GM19240 (cell line): ENCODE measurements at regions not wholly inside any gene's neighbourhood (a gene's known extent, or its start where the extent isn't known, plus 50 kb on each side); places are given as distances from the start of the nearest gene placed in this dataset.

Experiments used
- DNase-seq: peaks from one replicate; pipeline ENCODE4 v3.0.0; 2011; ENCODE audit warnings: low spot score; ENCODE audit not compliant: insufficient read length

GRCh38 chr9:27625751-27626150 is 52.5 kb upstream of the C9orf72 start:
- DNase-seq, result no peak

DNA sequence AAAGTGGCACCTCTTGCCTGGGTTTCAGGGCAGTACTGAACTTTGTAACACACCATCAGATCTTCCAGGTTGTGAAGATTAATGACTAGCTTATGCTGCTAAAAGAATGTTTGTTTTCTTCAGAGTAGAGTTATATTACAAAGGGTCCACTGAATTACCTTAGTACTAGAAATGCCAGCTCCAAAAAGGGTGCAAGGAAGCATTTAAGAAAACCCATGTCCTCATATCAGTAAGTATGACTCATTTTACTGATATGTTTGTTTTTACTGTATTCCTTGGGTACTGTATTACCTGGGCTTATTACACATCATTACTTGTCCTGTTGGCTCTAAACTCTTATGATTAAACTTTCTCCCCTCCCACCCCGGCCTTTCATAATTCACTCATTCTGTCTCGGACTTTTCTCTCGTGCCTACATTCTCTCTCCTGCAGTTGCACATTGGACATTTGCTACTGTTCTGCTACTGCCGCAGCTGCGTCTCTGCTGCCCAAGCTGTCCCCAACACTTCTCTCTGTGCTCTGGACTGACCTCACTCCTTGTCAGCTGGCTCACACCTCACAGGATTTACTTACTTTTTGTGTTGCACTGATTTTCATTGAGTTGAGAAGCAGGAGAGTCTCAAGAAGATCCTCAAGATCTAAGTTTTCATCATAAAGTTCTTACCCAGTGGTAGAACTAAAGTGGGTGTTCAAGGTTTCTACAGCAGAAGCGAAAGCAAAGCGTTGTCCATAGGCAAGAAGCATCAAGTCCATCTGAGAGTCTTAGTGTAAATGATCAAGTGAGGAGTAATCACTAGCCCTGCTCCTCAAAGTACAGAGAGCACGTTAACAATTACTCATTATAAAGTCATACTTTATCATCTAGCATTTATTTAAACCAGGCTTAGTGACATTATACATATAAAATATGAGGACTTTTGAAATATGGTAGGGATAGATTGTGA is 53.2 kb upstream of the C9orf72 start:
- no peak for DNase-seq

DNA sequence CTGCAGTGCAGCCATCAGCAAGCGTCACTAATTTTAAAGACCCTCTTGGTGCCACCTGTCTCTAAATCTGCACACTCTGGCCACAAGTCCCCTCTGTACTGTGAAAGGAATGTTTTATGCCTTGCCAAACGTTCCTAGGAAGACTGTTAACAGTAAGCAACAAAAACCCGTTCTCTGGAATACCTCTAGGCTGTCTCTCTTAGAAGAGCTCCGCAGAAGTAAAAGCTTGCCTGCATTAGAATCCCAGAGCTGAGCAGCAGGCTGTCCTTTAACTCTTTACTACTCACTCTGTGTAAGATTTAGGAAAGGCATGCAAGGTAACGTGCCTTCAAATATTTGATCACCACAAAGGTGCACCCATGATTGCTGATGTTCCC is 53.9 kb upstream of the C9orf72 start:
- no peak for DNase-seq

- no peak for DNase-seq
These were observed 55.0 kb upstream of the C9orf72 start for GRCh38 chr9:27628311-27628710.

- no peak for DNase-seq
These were observed 56.1 kb upstream of the C9orf72 start for GRCh38 chr9:27629425-27629824.

- no peak for DNase-seq
These were observed 59.0 kb upstream of the C9orf72 start for GRCh38 chr9:27632254-27632653.

DNA sequence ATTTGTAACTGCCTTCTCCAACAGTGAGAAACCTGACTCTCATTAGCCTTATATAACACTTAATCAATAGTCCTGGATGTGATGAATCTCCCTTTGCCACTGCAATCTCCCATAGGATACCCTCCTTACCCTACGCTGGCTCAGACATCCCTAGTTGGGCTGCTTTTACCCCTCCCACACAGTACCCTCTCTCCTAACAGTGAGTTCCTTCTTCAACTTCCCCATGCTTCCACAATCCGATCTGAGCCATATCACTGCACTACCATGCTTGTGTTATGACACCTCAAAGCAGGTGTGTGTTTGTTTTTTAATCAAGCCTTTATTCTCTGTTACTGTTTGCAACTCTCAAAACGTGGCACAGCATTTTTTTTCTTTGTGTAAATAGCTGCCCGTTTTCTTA is 60.5 kb upstream of the C9orf72 start:
- no peak for DNase-seq

DNA sequence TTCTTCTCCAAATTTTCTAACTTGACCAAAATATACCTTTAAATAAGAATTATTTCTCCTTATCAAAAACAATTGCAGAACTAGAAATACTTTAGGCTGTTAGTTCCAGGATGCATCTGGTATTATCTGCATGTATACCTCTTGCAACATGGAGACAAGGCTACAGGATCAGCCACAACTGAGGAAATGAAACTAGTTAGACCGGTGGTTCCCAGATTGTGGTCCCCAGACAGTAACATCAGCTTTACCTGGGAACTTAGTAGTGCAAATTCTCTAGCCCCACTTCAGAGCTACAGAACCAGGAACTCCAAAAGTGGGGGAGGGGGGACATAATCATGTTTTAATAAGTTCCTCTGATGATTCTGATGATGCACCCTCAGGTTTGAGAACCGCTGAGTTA is 61.6 kb upstream of the C9orf72 start:
- DNase-seq, result no peak

- no peak for DNase-seq
These were observed 65.4 kb upstream of the C9orf72 start for GRCh38 chr9:27638716-27639115.

GRCh38 chr9:27645161-27645840 is 72.0 kb upstream of the C9orf72 start:
- DNase-seq, result no peak

GRCh38 chr9:27653246-27653645 is 80.0 kb upstream of the C9orf72 start:
- DNase-seq, result no peak

GRCh38 chr9:27653957-27654356 is 80.7 kb upstream of the C9orf72 start:
- DNase-seq, result no peak

DNA sequence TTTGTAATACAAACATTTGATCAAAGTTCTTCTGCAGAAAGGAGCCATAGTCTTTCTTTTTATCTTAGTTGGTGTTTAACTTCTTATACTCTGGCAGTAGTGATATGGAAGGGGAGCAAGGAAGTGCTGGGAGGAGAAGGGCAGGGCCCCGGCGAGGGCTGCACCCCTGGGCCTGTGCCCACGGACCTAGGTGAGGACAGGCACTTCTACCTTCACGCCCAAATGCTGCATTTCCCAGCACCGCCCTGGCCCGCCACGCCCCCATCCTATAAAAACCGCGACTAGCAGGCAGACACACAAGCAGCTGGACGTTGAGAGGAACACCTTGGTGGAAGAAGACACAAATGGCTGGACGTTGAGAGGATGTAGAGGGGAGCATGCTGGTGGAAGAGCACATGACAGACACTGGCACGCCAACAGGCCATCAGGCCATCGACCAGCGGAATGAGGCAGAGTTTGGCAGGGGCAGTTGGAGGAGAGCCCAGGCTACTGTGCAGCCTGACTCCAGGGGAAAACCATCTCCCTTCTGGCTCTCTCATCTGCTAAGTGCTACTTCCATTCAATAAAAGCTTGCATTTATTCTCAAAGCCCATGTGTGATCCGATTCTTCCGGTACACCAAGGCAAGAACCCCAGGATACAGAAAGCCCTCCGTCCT is 81.5 kb upstream of the C9orf72 start:
- no peak for DNase-seq

- no peak for DNase-seq
These were observed 82.2 kb upstream of the C9orf72 start for GRCh38 chr9:27655441-27655840.

DNA sequence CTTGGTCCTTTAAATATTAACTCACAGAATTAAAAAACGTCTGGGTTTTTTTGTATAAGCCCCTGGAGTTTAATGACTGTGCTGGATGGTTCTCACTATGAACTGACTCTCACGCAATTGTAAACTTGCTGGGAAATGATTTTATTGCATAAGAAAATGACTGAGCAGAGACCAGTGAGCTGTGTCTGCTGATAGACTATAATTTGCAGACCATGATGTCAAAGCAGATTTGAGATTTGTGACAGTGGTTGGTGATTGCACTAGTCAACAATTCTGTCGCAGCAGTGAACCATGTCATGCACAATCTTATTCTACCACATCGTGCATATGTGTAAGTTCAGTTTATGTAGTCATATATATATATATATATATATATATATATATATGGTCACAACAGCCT is 85.7 kb upstream of the C9orf72 start:
- no peak for DNase-seq

DNA sequence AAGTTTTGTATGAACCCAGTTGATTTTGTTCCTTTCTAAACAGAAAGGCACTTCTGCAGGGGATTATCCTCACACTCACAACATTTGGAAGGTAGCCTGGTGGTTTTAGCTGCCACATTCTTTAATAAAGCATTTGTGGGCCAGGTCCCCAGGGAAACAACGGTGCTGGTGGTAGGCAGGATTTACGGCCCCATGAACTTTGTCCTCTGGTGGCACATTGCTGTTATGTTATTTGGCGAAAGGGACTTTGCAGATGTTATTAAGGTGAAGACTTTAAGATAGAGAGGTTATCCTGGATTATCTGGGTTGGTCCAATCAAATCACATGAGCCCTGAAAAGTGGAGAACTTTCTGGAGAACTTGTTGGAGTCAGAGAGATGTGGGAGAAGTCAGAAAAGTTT is 86.3 kb upstream of the C9orf72 start:
- no peak for DNase-seq

GRCh38 chr9:27660148-27660547 is 86.9 kb upstream of the C9orf72 start:
- DNase-seq, result no peak

- DNase-seq, result no peak
These were observed 90.2 kb upstream of the C9orf72 start for GRCh38 chr9:27663526-27663925.

GRCh38 chr9:27664121-27664779 is 91.0 kb upstream of the C9orf72 start:
- no peak for DNase-seq

DNA sequence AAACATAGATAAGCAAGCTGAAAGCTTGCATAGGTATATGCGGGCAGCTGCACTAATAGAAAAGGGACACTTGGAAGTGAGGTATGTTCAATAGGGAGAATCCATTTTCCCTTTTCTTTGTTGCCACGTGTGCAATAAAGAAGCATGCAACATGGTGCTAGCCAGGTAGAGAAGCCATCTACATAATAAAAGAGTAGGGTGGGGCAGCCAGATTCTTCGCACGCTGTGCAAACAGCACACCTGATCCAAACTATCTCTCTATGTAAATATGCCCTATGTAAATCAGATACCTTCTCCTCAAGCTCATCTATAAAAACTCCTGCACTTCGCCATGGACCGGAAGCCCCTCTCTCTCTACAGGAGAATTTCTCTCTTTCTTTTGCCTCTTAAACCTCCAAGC is 91.9 kb upstream of the C9orf72 start:
- DNase-seq, result no peak

DNA sequence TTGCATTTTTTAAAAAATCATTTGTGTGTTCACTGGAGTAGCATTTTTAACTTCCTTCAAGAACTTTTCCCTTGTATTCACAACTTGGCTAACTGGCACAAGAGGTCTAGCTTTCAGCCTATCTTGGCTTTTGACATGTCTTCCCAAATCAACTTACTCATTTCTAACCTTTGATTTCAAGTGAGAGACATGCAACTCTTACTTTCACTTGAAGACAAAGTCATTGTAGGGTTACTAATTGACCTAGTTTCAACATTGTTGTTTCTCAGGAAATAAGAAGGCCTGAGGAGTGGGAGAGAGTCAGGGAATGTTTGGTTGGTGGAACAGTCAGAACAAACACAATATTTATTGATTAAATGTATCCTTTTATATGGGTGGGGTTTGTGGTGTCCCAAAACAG is 95.0 kb upstream of the C9orf72 start:
- no peak for DNase-seq

DNA sequence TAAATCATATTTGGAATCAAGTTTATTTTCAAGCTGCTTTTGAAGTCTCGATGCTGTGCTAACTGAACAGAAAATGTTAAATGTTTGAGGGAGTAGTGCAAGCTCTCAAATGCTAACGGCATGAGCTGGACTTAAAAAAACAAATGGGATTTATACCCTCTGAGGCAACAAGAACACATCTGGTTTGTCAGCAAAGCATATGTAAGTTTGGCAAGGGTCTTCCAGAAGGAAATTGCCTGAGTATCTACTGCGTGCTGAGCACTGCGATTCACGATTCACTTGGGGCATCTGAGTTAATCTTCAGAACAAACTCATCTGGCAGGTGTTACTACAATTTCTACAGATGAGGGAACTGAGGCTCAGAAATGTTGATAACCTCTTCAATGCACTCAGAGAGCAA is 98.4 kb upstream of the C9orf72 start:
- no peak for DNase-seq
